ENCODE measurements at regions not wholly inside any gene's neighbourhood (a gene's known extent, or its start where the extent isn't known, plus 50 kb on each side); places are given as distances from the start of the nearest gene placed in this dataset.

GRCh38 chr15:69626095-69627066 lies 173.8 kb downstream of the RPLP1 start:
- TF ChIP-seq POLR2A (IDR thresholded peaks at IDR 0.05; ENCODE audit: low read depth) (no peak), CTCF (IDR thresholded peaks at IDR 0.05) (no peak), POLR2AphosphoS5 (IDR thresholded peaks at IDR 0.05) (no peak), EP300 (IDR thresholded peaks at IDR 0.05) (no peak)

All from esophagus muscularis mucosa (tissue), 4 donors.